KG1 (cell line): ENCODE measurements at regions not wholly inside any gene's neighbourhood (a gene's known extent, or its start where the extent isn't known, plus 50 kb on each side); places are given as distances from the start of the nearest gene placed in this dataset.
"Not testable (repeated sequence)": the region's sequence is repeated elsewhere in the genome, so short reads cannot be mapped to it uniquely, and the experiment has no call there.

Experiments
- DNase-seq: peaks from one replicate; lab custom pipeline; 2025; lab: John Stamatoyannopoulos, UW

- no peak for DNase-seq
Observed at GRCh38 chr5:62886603-62887315, 308.1 kb downstream of the LRRC70 start.

DNA sequence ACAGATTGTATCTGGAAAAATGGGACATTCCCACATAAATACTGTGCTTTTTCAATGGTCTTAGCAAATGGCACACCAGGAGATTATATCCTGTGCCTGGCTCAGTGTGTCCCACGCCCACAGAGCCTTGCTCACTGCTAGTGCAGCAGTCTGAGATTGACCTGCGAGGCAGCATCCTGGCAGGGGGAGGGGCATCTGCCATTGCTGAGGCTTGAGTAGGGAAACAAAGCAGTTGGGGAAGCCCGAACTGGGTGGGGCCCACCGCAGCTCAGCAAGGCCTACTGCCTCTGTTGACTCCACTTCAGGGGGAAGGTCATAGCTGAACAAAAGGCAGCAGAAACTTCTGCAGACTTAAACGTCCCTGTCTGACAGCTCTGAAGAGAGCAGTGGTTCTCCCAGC is 258.7 kb downstream of the LRRC70 start:
- DNase-seq = not testable (repeated sequence)

- DNase-seq = no peak
Observed at GRCh38 chr5:62829604-62829986, 251.0 kb downstream of the LRRC70 start.

DNA sequence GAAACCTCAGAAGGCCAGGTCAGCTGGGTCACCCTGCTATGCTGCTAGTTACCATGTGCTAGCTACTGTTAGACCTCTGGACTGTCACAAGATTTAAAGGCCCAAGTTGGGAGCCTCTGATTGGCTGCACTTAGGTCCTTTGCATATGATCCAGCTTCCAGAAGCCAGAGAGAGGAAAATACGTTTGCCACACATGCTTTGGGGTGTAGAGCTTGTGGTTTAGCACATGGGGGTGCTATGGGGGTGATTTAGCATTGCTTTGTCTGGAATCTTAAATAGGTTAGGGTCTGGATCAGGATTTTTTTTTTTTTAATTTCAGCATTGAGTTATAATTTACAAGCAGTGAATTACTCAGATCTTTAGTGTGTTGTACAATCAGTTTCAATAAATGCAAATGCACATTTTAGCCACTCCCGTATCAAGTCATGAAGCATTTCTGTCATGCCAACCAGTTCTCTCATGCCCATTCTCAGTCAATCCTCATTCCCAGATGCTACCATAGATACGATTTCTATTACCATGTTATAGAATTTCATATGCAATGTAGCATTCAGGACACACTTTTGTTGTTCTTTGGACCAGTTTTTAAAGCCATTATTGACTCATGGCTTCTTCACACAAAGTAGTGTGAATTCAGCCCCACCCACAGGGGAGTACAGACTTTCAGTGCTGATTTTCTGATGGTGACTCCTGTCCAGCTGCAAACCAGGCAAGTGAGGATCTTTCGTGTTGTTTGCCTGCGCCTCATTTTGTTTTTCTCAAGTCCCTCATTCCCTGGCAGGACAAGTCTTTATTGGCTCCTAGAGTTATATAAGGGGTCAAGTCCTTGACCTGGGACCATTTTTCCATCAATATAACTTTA is 250.4 kb downstream of the LRRC70 start:
- DNase-seq = no peak

GRCh38 chr5:62825623-62826220 is 247.1 kb downstream of the LRRC70 start:
- DNase-seq = no peak

- DNase-seq = no peak
Observed at GRCh38 chr5:62824936-62825335, 246.3 kb downstream of the LRRC70 start.

- not testable (repeated sequence) for DNase-seq
Observed at GRCh38 chr5:62817043-62817442, 238.4 kb downstream of the LRRC70 start.

GRCh38 chr5:62814991-62815390 is 236.4 kb downstream of the LRRC70 start:
- no peak for DNase-seq

DNA sequence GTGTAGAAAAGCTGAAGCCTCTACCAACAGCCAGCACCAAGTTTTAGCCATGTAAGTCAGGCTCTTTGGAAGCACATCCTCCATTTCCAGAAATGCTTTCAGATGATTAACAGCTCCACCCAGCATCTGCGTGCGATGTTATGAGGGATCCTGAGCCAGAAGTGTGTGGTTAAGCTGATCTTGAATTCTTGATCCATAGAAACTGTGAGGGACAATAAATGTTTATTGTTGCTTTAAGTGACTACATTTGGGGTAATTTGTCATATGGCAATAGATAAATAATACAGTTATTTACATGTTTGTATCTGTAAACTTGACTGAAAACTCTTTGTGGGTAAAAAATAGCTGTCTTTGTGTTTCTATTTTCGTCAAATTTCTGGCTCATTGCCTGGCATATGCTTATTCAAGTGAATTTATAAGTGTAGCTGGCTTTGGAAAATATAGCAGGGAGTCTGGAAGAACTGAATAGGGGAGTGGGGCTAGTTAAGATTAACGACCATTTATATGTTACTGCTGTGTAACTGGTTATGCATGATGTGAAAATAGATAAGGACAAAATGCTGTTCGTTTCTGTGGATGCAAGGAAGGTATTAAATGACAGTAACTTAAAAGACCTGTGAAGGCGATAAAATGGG is 234.1 kb downstream of the LRRC70 start:
- no peak for DNase-seq

DNA sequence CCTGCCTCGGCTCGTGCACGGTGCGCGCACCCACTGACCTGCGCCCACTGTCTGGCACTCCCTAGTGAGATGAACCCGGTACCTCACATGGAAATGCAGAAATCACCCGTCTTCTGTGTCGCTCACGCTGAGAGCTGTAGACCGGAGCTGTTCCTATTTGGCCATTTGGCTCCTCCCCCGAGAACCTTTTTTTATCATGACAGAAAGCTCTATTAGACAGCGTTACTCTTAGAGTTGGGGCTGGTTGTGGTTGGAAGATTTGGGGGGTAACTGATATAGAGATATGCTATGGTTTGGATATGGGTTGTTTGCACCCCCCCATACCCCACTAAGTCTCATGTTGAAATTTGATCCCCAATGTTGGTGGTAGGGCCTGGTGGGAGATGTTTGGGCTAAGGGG is 226.2 kb downstream of the LRRC70 start:
- DNase-seq = not testable (repeated sequence)

DNA sequence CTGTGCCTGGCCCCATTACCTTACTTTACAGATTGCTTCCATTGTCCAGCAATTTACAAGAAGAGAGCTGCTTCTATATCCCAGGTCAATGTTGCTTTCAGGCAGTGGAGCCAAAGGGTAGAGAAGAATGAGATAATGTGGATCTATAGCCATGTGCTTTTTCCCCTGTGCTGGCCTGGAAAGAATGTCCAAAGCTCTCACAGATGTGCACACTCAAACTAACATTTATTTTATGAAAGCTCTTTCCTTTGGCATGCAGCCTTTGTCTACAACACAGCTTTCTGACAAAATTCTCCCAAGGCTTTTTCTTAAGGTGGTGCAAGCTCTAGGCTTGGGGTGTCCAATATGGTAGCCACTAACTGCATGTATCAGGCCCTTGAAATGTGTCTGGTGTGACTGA is 217.3 kb downstream of the LRRC70 start:
- DNase-seq = no peak

- DNase-seq = no peak
Observed at GRCh38 chr5:62794456-62794855, 215.8 kb downstream of the LRRC70 start.

DNA sequence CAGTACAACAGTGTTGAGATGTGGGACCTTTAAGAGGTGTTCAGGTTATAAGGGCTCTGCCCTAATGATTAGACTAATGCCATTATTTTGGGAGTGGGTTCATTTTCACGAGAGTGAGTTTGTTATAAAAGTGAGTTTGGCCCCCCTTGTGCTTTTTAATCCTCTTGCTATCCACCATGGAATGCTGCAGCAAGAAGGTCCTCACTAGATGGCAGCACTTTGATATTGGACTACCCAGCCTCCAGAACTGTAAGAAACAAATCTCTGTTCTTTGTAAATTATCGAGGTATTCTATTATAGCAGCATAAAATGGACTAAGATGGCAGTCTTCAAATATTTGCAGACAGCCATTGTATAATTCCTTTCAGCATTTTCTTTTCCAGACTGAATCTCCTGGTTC is 212.4 kb downstream of the LRRC70 start:
- DNase-seq = no peak

GRCh38 chr5:62790348-62790747 is 211.7 kb downstream of the LRRC70 start:
- no peak for DNase-seq

DNA sequence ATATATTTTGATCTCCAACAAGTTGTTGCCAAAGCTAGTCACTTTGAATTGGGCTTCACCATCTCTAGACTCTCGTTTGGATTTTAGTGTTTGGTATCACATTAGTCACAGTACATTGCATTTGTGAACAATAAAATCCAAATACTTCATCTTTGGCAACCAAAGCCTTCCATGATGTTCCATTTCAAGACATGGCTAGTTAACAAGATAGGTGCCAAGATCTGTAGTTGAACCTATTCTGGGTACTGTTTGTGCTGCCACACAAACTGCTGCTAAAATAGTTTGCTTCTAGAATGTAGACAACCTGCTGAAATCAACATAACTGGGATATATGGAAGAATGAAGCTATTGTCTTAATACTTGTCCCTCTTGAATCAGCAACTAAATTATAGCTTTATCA is 207.5 kb downstream of the LRRC70 start:
- DNase-seq = no peak

DNA sequence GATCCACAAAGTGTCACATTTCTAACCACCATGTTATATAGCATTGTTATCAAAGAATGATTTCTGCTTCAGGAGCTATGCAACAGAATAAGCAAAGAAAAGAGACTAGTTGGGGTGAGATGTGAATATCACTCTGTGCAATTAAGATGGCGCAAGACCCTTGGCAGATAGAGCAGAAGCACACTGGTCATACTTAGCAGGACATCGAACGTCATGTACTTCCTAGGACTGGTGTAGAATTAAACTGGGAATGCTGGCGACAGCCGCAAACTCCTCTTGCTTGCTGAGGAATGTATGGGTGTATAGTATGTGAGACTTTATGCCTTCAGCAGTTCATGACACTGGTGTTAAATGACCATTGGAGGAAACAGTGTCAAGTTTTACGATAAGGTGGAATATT is 207.0 kb downstream of the LRRC70 start:
- DNase-seq = no peak

DNA sequence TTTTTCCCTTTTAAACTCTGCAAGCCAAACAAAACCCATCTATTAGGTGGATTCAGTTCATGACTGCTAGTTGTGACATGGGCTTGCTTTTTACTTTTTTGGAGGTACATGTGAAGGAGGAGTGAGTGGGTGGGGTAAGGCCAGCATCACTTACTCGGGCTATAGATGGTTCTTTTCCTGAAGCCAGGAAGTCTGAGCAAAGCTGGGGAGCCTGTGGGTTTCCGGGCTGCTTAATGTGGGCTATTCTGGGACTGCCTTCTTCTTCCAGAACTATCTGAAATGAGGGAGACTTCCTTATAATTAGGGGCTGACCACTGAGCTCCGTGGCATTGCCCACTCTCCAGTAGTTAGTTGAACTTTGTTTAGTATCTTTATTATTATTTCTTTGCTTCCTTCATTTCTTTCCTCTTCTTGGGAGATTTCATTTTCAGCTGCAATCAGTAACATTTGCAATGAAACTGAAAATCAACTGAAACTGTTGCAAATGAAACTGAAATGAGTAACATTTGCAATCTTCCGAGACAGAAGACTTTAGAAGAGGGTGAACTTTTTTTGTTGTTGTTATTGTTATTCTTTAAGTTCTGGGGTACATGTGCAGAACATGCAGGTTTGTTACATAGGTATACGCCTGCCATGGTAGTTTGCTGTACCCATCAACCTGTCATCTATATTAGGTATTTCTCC is 204.9 kb downstream of the LRRC70 start:
- no peak for DNase-seq

- no peak for DNase-seq
Observed at GRCh38 chr5:62780888-62781287, 202.3 kb downstream of the LRRC70 start.

- no peak for DNase-seq
Observed at GRCh38 chr5:62780230-62780629, 201.6 kb downstream of the LRRC70 start.

GRCh38 chr5:62779010-62779422 is 200.4 kb downstream of the LRRC70 start:
- peak; percentile 42 for DNase-seq

GRCh38 chr5:62778316-62779009 is 199.8 kb downstream of the LRRC70 start:
- peak; percentile 69 for DNase-seq
